Astrocyte (in vitro differentiated cells and primary cell): ENCODE measurements at regions not wholly inside any gene's neighbourhood (a gene's known extent, or its start where the extent isn't known, plus 50 kb on each side); places are given as distances from the start of the nearest gene placed in this dataset.
"Not testable (repeated sequence)": the region's sequence is repeated elsewhere in the genome, so short reads cannot be mapped to it uniquely, and the experiment has no call there.

Source experiments
- CTCF ChIP-seq: IDR thresholded peaks from 2 replicates; pipeline ENCODE4 v1.5.1; 2011; ENCODE audit warnings: low read depth, mild to moderate bottlenecking, inconsistent platforms, low read length, moderate library complexity; ENCODE audit not compliant: insufficient read depth
- EZH2 ChIP-seq: IDR thresholded peaks from 2 replicates; pipeline ENCODE4 v1.6.1; 2012; ENCODE audit warnings: mild to moderate bottlenecking, low read length, inconsistent platforms; ENCODE audit not compliant: insufficient read depth

GRCh38 chr9:78142264-78142663 is 93.6 kb upstream of the CEP78 start:
- not testable (repeated sequence) for TF ChIP-seq CTCF, EZH2
